ENCODE measurements at regions not wholly inside any gene's neighbourhood (a gene's known extent, or its start where the extent isn't known, plus 50 kb on each side); places are given as distances from the start of the nearest gene placed in this dataset.
A peak's percentile ranks its signal among the peaks of the same experiment; 100 is the strongest.
"Not testable (repeated sequence)": the region's sequence is repeated elsewhere in the genome, so short reads cannot be mapped to it uniquely, and the experiment has no call there.

DNA sequence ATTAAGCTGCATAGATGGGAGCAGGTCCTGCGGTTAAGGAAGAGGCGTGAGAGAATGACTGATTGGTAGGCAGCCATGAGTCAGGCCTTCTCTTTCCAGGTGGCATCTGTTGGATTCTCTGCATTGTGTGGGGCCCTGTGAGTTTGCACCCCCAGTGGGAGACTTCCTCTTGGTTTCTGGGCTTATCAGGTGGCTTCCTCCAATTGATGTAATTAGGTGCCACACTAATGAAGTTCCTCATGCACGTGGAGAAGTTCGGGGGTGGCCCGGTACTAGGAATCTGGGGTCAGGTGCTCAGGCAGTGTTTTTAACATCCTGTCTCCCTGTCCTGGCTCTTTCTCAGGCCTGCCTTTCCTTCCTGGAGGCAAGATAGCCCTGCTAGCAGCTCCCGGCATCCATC, 765.1 kb upstream of the TMEM132C start:
- DNase-seq: no peak
- Histone ChIP-seq H3K4me1 (no peaks in the 10 kb centered on the region), H3K27me3 (no peaks in the 10 kb centered on the region; the same call in 1 of the 2 replicates), H3K36me3 (no peaks in the 10 kb centered on the region), H3K27ac (no peak overlapping the region), H3K9me3 (replicated peaks) (no peaks in the 10 kb centered on the region), H3K4me3 (no peak overlapping the region)

DNA sequence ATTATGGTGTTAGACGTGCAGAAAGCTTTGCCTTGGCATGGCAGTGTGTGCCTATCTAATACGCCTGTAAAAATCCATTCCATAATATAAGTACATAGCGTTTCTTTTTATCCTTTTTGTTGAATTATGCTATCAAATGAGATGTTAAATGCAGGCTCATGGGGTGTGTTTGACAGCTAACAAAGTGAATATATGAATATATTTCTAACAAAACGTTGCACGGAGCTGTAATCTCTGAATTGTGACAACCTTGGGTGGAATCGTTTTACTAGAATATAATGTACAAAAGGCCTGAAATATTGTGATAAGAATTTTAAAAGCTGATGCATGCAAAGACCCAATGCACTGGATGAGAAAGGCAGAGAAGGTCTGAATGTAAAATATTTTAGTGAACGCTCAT, 763.7 kb upstream of the TMEM132C start:
- Histone ChIP-seq H3K4me1 (no peaks in the 10 kb centered on the region), H3K4me3 (no peak overlapping the region), H3K9me3 (replicated peaks) (no peaks in the 10 kb centered on the region), H3K36me3 (no peaks in the 10 kb centered on the region), H3K27me3 (no peaks in the 10 kb centered on the region; the same call in 1 of the 2 replicates), H3K27ac (no peak overlapping the region)
- DNase-seq: no peak

DNA sequence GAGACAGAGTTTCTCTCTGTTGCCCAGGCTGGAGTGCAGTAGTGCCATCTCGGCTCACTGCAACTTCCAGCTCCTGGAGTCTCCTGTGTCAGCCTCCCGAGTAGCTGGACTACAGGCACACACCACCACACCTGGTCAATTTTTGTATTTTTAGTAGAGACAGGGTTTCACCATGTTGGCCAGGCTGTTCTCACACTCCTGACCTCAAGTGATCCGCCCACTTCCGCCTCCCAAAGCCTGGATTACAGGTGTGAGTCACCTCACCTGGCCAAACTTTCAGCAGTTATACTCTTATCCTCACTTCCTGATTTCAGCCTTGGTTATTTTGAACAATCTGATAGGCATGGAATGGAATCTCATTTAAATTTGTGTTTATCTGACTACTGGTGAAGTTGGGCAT, 763.0 kb upstream of the TMEM132C start:
- not testable (repeated sequence) for H3K27ac ChIP-seq; H3K27me3 ChIP-seq; H3K4me3 ChIP-seq; H3K9me3 ChIP-seq (replicated peaks); DNase-seq; H3K36me3 ChIP-seq; H3K4me1 ChIP-seq

DNA sequence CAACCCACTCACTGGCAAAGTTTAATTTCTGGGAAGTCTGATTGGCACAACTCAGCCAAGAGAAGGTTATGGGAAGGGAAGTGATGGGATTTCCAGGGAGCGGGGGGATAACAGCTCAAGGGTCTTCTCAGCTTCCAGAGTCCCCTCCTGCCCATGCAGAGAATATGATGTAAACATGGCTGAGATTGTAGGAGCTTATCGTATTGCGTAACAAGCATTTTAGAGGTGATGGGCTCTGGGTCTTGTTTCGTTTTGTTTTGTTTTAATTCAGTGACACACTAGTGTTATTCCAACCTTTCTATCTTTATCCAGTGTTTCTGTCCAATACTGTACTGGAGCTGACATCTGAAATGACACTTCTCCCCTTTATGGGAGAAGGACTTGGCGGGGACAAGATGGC, 762.1 kb upstream of the TMEM132C start:
- H3K4me3 ChIP-seq: no peak overlapping the region
- no peak overlapping the region for H3K27ac ChIP-seq
- no peak for DNase-seq
- no peaks in the 10 kb centered on the region for H3K27me3 ChIP-seq
- H3K9me3 ChIP-seq (replicated peaks): no peaks in the 10 kb centered on the region
- H3K36me3 ChIP-seq: no peaks in the 10 kb centered on the region
- H3K4me1 ChIP-seq: no peaks in the 10 kb centered on the region

DNA sequence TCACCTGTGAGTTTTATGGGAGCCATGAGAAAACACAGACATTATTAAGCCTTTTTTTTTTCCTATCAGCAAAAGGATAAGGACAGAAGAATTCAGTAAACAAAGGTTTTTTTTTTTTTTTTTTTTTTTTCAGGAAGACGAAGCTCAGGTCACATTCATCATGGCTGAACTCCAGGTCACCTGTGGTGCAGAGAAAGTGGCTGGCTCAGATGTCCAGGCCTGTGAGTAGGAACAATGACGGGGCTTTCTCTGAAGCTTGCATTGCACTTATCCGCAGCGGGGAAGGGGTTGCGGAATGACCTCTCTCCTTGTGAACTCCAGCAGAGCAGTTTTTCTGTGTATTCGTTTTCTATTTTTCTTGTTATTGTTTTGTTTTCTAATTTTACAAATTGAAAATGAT, 759.6 kb upstream of the TMEM132C start:
- H3K27me3 ChIP-seq: no peaks in the 10 kb centered on the region
- H3K27ac ChIP-seq: no peak overlapping the region
- no peaks in the 10 kb centered on the region for H3K9me3 ChIP-seq (replicated peaks)

DNA sequence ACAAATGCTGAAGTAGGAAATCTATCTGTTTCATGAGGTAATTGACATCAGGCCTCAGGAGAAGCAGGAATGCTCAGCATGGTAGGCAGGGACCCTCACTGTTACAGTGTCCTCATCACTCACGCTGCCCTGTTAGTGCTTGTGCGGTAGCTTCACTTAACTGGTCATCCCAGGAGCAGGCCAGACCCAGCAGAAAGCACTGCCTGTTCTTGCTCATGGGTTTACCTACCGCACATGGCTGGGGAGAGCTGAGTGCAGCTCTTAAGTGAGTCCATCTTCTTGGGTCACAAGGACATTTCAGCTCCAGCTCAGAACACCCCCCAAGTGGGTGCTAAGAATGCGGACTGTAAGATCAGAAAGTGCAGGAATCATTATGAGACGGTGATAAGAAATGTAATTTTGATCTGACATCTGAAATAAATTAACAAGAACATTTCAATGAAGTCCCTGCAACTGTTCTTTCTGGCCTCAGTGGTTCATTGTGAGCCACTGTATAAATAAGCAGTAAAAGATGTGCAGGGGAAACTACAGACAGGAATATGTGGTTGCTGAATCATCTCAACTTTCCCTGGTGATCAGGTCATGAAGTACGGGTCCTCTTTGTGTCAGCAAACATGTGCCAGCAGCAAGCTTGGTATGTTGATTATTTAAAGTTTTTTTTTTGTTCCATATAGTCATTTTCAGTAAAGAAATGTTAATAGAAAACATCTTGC, 757.7 kb upstream of the TMEM132C start:
- no peak for DNase-seq
- H3K4me3 ChIP-seq: no peak overlapping the region
- no peaks in the 10 kb centered on the region for H3K9me3 ChIP-seq (replicated peaks)
- no peak overlapping the region for H3K27ac ChIP-seq
- no peaks in the 10 kb centered on the region for H3K36me3 ChIP-seq
- H3K4me1 ChIP-seq: no peaks in the 10 kb centered on the region
- H3K27me3 ChIP-seq: no peaks in the 10 kb centered on the region

More for the DNA sequence above, 759.6 kb upstream of the TMEM132C start:
- Histone ChIP-seq H3K36me3 (no peaks in the 10 kb centered on the region), H3K4me3 (no peak overlapping the region), H3K4me1 (no peaks in the 10 kb centered on the region)
- no peak for DNase-seq

DNA sequence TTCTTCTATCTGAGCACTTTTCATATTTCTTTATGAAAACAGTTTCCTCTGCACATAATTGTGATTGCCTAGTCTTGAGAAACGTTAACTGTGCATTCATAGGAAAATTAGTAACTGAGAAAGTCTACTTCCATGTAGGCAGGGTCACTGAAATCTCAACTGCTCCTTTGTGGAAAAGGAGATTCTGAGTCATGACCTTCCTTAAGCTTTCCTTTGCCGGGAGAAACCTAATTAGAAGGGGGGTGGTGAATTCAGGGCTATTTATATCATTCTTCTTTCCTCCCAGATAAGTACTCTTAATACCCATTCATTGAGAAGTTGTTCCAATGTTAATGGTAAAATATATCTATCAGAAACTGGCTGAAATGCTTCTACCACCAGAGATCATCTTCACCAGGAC, 751.0 kb upstream of the TMEM132C start:
- no peaks in the 10 kb centered on the region for H3K9me3 ChIP-seq (replicated peaks)
- no peaks in the 10 kb centered on the region for H3K36me3 ChIP-seq
- no peak for DNase-seq
- H3K4me3 ChIP-seq: no peak overlapping the region
- H3K4me1 ChIP-seq: no peaks in the 10 kb centered on the region
- H3K27me3 ChIP-seq: no peaks in the 10 kb centered on the region
- H3K27ac ChIP-seq: no peak overlapping the region

DNA sequence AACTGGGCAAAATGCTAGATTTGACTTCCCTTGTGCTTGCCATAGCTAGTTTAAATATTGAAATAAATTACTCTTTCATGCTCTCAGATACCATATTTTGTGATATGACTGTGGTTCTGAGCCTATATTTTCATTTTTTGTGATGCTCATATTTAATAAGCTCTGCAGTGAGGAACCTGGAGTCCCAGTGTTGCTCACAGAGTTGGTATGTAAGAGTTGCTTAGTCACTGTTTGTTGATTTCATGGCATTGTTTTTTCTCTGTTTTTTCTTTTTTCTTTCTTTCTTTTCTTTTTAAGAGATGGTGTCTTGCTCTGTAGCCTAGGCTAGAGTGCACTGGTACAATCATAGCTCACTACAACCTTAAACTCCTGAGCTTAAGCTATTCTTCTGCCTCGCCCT, 750.5 kb upstream of the TMEM132C start:
- H3K27ac ChIP-seq: no peak overlapping the region
- no peak for DNase-seq
- H3K9me3 ChIP-seq (replicated peaks): no peaks in the 10 kb centered on the region

DNA sequence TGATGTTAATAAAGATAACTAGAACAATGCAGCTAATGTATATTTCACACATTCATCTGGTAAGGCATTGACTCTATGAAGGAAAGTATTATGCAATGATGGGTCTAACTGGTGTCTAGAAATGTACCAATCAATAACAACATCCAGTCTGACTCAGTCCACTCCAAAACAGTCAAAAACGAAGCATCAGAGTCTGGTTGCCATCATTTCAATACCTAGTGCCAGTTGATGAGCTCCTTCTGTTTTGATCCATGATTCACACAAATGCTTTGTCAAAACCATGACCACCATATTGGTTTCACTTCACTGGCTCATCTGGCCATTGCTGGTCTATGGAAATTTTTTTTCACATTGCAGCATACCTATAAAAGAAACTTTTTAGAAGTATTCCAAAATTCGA, 747.2 kb upstream of the TMEM132C start:
- Histone ChIP-seq H3K27ac (no peak overlapping the region), H3K27me3 (no peaks in the 10 kb centered on the region), H3K4me1 (no peaks in the 10 kb centered on the region), H3K9me3 (replicated peaks) (no peaks in the 10 kb centered on the region), H3K36me3 (no peaks in the 10 kb centered on the region), H3K4me3 (no peak overlapping the region)
- DNase-seq: no peak

More for the DNA sequence above, 750.5 kb upstream of the TMEM132C start:
- Histone ChIP-seq H3K27me3 (no peaks in the 10 kb centered on the region), H3K4me1 (no peaks in the 10 kb centered on the region), H3K36me3 (no peaks in the 10 kb centered on the region), H3K4me3 (no peak overlapping the region)

DNA sequence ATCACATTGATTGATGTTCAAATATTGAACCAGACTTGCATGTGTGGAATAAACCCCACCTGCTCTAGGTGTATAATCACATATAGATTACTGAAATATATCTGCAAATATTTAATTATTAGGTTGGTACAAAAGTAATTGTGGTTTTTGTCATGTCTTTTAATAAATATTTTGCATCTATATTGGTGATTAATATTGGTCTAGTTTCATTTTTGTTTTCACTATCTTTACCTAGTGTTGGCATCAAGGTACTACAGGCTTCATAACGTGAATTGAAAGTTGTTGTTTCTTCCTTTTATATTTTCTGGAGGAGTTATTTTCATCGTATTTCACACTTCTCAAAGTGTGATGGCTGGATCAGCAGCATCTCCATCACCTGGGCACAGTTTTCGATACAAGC, 740.0 kb upstream of the TMEM132C start:
- no peaks in the 10 kb centered on the region for H3K36me3 ChIP-seq
- DNase-seq: no peak
- no peaks in the 10 kb centered on the region for H3K9me3 ChIP-seq (replicated peaks)
- H3K4me3 ChIP-seq: no peak overlapping the region
- H3K27ac ChIP-seq: no peak overlapping the region
- H3K4me1 ChIP-seq: no peaks in the 10 kb centered on the region
- no peaks in the 10 kb centered on the region for H3K27me3 ChIP-seq

DNA sequence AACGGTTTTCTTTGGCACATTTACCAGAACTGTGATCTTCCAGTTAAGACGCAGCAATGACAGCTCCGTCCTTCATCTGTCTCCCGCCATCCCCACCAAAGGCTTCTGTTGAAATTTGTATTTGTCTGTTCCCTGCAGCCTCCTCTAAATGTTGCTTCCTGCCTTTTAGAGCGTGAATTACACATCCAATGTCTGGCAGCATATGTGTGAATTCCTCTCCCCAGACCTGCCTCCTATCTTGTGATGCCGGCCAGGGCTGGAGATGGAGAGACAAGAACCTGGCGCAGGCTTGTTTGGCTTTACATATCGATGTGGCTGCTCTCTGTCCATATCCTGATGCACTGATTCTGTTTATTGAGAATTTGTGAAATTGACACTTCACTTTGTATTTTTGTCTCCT, 738.4 kb upstream of the TMEM132C start:
- no peak for DNase-seq
- Histone ChIP-seq H3K36me3 (no peaks in the 10 kb centered on the region), H3K27me3 (no peaks in the 10 kb centered on the region), H3K27ac (no peak overlapping the region), H3K4me3 (no peak overlapping the region), H3K9me3 (replicated peaks) (no peaks in the 10 kb centered on the region), H3K4me1 (no peaks in the 10 kb centered on the region)

DNA sequence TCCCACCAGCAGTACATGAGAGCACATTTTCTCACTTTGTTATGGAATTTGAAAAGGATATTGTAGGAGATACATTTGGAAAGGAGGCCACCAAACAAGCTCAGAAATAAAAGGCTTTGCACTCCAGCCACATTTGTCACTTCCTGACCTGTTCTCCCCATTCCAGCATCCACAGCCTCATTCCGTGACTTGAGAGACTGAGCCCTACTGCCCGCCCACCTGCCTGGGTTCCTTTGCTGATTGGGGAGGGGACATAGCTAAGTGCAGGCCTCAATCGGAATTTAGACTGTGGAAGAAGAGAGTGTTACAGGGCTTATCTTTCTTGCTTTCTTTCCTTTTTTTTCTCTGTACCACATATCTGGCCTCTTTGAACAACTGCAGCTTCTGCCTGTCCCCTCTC, 735.4 kb upstream of the TMEM132C start:
- no peaks in the 10 kb centered on the region for H3K9me3 ChIP-seq (replicated peaks)
- no peak for DNase-seq
- H3K36me3 ChIP-seq: no peaks in the 10 kb centered on the region
- H3K27me3 ChIP-seq: no peaks in the 10 kb centered on the region
- H3K4me3 ChIP-seq: no peak overlapping the region
- H3K4me1 ChIP-seq: no peaks in the 10 kb centered on the region
- no peak overlapping the region for H3K27ac ChIP-seq

DNA sequence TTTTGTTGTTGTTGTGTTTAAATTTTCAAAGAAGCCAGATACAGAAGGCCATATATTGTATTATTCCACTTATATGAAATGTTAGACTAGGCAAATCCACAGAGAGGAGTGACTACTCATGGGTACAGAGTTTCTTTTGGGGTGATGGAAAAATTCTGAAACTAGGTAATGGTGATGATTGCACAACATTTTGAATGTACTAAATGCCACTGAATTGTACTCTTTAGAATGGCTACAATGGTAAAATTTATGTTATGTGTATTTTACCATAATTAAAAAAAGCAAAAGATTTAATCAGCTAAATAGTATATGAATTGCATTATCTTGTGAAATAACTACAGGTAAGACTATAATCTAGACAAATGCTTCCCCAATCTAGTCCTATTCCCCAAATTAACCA, 733.6 kb upstream of the TMEM132C start:
- DNase-seq: no peak
- Histone ChIP-seq H3K27ac (no peak overlapping the region), H3K27me3 (no peaks in the 10 kb centered on the region), H3K4me1 (no peaks in the 10 kb centered on the region), H3K36me3 (no peaks in the 10 kb centered on the region), H3K9me3 (replicated peaks) (no peaks in the 10 kb centered on the region), H3K4me3 (no peak overlapping the region)

DNA sequence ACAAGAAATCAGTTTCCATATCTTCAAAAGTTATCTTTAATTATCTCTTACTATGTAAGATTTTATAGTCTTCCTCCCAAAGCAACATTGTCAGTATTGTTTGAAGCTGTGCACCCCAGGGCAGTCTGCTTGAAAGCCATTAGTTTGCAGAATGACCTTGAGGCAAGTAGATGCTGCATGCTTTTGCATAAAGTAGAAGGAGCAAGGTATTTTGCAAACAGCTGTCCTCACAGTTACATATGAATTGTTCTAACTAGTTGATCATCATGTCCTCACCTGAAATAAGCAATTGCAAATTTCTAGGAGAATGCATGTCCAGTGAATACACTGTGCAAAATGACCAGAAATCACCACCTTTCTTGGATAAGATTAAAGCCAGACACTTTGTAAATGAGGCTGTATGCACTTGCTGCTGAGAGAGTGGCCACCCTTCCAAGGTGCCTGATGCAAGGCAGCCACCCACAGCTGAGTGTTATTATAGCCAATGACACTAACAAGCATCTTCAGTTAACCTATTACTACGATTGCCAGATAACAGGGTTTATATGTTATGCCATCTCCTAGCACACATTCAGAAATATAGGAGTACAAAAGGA, 730.0 kb upstream of the TMEM132C start:
- H3K27me3 ChIP-seq: no peaks in the 10 kb centered on the region
- H3K4me1 ChIP-seq: no peaks in the 10 kb centered on the region
- no peak overlapping the region for H3K4me3 ChIP-seq
- H3K36me3 ChIP-seq: no peaks in the 10 kb centered on the region
- DNase-seq: no peak
- no peaks in the 10 kb centered on the region for H3K9me3 ChIP-seq (replicated peaks)
- H3K27ac ChIP-seq: no peak overlapping the region

DNA sequence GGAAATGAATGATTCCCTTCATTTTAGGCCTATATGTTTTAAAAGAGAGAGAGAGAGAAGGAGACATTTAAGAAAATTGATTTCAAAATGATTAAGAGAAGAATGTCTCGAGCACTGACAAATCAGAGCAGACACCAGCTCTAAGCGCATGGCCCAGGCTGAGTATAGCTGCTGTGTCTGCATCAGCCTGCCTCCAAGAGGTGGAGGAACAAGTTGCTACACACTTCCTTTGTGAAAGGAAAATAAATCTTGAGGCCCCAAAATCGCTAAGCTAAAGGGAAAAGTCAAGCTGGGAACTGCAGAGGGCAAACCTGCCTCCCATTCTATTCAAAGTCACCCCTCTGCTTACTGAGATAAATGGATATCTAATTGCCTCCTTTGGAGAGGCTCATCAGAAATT, 728.7 kb upstream of the TMEM132C start:
- Histone ChIP-seq H3K27me3 (no peaks in the 10 kb centered on the region), H3K4me1 (no peaks in the 10 kb centered on the region), H3K9me3 (replicated peaks) (no peaks in the 10 kb centered on the region), H3K4me3 (no peak overlapping the region), H3K36me3 (no peaks in the 10 kb centered on the region), H3K27ac (no peak overlapping the region)
- DNase-seq: no peak

DNA sequence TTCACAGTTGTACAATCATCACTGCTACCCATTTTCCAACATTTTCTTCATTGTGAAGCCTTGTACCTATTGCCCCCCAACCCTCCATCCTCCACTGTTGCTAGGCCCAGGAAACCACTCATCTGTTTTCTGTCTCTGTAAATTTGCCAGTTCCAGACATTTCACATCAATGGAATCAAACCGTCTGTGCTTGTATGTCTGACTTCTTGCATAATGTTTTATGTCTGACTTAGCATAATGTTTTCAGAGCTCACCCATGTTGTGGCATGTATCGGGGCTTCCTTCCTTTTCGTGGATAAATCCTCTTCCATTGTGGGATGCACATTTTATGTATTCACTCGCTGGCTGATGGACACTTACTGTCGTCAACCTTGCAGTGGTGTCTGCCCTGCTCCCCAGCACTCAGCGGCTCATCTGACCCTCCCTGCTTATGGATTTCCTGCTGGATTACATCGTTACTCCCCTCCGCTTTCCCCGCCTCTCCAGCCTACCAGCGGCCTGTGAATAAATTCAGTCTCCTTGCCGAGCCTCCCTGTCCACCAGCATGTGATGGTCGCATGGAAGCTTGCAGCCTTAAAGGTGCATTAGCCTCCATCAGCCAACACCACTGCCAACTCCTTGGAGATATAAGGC, 727.6 kb upstream of the TMEM132C start:
- no peaks in the 10 kb centered on the region for H3K9me3 ChIP-seq (replicated peaks)
- no peak overlapping the region for H3K27ac ChIP-seq
- no peak overlapping the region for H3K4me3 ChIP-seq
- no peaks in the 10 kb centered on the region for H3K27me3 ChIP-seq
- H3K36me3 ChIP-seq: no peaks in the 10 kb centered on the region
- DNase-seq: peak in 1 of 2 experiments; percentile 5
- H3K4me1 ChIP-seq: no peaks in the 10 kb centered on the region

Data from SJCRH30 (cell line).